GF-D8 (cell line): ENCODE measurements at regions not wholly inside any gene's neighbourhood (a gene's known extent, or its start where the extent isn't known, plus 50 kb on each side); places are given as distances from the start of the nearest gene placed in this dataset.

Experiments
- DNase-seq: peaks from one replicate; lab custom pipeline; 2025; lab: John Stamatoyannopoulos, UW

DNA sequence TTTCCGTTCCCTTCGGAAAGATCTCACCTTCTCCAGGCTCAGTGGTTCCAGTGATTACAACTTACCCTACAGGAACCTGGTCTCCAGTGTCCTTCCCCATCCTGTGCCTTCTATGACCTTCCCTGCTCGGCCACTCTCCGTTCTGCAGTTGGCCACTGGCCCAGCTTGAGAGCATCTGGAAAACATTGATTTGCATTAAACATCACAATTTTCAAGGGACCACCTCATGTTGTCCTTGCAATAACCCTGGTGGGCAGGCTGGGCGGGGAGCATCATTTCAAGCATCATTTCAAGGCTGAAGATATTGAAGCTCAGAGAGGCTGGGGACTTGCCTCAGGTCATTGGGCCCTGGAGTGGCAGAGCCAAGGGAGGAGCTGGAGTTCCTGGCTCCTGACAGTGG lies 177.4 kb downstream of the SEC61B start:
- no peak for DNase-seq

DNA sequence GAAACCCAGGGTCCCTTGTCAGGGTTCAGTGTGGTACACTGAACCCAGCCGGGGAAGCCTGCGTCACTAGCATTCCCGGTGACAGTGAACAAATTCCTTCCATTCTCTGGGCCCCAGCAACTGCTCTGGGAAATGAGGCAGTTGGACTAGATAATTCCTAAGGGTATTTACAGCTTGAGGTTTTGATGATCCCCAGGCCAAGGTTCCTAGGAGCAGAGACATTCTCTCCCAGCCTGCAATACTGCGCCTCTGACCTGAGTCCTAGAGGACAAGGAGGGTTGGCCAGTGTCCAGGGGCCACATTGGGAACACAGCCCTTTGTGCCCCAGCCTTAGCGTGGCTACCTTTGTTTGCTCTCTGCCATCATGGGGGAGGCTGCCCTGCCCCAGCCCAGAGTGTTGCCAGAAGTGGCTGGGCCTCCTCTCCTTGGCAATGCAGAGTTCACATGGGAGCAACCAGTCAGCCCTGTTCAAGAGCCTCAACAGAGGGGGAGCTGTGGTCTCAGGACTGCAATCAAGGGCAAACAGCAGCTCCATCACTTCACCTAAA lies 178.2 kb downstream of the SEC61B start:
- no peak for DNase-seq

DNA sequence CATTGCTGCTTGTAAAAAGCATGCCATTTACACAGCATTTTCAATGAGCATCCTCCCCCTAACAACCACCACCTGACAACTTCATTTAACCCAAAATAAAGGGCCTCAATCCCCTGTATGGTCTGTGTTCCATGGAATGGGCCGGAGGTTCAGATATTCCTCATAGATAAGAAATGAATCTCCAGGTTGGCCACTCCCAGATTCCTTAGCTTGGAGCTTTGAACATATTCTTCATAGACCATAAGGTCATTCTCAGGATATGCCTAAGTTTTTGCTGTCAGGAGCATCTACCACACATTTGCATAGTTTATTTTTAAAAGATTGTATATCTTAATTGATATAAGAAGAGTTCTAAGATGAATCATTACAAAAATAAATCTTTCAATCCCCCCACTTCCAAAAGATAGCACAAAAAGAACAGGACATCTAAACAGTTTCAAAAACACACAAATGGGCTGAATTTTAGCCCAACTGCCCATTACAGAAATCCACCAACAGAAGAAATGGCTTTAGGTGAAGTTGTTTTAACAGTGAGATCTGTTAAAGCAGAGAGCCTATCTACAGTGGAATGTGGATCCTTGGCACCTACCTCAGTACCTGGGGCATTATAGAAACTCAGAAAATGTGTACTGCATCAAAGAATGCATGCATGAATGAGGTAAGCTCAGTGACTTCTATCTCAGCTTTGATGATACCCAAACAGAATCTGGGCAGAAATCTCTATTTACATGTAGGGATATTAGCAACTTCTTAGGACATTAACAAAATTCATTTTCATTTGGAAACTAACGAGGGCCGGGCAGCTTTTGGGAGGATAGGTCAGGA lies 179.8 kb downstream of the SEC61B start:
- no peak for DNase-seq

DNA sequence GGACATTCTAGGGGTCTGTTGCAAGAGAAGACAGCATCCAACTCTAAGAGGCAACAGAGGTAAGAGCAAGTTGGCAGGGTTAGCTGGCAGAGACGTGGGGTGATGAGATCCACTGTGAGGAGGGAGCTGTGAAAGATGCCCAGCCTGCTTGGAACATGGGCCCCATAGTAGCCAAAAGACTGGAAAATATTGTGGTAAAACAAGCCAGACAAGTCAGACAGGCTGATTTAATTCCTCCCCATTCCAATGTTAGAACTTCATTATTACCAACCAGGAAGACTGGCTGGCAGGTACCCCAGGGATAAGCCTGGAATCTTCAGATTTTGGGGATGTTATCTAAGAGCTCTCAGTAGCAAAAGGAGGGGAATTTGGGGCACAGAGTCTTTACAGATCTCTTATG lies 181.3 kb downstream of the SEC61B start:
- no peak for DNase-seq

DNA sequence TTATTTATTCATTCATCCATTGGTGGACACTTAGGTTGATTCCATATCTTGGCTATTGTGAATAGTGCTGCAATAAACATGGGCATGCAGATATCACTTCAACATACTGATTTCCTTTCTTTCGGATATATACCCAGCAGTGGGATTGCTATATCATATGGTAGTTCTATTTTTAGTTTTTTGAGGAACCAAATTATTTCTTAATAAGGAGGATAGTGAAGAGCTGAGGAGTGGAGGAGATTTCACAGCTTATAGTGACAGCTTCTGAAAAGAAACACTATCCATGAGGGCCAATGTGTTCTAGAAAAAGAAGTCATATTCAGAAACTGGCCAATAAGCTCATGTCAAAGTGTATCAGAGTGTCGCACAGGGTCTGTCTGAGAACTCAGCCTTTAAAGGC lies 183.3 kb downstream of the SEC61B start:
- no peak for DNase-seq

DNA sequence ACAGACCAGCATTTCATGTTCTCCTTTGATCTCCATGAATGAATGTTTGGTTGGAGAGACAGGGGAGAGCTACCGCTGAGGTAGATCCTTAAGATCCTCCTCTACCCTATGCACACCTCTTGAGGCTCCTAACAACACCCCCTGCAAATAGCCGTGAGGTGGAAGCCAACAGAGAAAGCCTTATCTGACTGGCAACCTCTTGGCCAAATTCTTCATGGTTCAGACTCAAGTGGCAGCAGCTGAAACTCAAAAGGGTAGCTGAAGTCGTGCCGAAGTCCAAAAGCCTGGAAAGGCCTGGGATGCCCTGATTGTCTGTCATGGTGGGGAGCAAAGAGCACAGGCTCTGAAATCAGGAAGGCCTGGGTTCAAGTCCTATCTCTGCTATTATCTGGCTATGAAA lies 184.9 kb downstream of the SEC61B start:
- no peak for DNase-seq

DNA sequence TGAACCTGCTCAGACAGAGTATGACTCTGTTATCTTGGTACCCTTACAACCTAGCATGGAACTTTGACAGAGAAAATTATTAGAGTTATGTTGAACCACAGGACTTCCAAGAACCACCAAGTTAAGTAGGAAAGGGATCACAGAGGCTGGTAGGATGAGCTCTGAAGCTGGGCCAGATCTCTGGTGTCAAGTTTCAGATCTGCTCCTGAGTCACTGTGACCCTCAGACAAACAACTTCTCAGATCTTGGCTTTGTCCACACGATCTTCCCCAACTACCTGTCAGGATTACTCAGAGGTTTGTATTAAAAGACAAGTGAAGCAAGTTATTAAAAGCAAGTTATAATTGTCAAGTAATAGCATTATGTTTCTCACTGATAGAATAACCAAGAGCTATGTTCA lies 189.0 kb downstream of the SEC61B start:
- DNase-seq = no peak

DNA sequence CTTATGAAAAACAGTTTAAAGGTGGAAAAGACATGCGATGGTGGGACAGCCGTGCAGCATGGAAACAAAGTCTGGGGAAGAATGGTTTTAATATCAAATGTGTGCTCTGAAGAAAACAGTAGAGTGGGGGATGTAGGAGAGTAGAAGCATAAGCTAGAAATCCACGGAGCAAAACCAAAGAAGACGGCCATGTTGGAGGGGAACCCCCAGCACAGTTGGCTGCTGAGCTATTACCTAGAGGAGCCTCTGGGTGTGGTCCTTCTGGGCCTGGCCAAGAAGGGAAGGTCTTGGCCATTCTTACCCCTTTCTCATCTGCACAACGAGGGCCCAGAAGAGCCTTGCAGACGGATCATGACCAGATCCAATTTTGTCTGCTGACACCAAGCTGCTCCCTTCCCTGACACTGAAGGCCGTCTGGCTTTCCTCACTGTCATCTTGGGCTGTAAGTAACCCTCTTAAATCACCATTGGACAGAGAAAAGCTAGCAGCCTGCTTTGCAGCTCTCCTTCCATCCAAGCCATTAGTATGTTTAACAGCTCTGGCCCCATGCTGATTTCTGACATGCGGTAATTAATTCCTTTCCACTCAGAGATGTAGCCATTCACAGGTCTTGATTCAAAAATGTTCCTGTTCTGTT lies 189.5 kb downstream of the SEC61B start:
- no peak for DNase-seq

DNA sequence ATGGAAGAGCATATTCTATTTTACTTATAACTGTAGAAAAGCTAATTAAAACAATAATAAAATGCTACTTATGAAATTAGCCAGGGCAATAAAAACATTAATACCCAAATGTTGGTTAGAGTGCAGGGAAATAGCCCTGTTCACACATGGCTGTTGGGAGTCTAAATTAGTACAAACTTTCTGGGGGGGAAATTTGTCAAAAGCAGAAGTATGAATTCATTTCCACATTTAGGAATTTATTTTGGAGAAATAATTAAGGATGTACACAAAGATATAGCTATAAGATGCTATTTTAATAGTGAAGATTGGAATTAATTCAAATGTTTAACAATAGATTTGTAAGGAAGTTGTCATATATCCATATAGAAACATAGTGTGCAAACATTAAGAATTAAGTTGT lies 190.5 kb downstream of the SEC61B start:
- no peak for DNase-seq

DNA sequence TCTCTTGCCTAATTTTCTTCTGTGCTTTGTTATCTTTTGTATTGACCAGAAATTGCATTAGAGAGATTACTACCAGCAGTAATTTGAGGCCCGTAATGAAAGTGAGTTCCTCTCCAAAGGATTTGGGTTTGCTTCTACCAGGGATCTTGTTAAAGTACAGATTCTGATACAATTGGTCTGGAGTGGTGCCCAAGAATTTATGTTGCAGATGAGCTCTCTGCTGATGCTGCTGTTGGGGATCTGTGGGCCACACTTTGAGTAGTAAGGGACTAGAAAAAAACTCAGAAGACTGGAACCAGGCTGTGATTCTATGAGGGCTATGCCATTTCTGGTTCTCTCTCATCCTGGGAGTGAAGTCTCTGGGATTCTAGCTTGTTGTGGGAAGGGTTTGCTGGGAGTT lies 192.2 kb downstream of the SEC61B start:
- no peak for DNase-seq

DNA sequence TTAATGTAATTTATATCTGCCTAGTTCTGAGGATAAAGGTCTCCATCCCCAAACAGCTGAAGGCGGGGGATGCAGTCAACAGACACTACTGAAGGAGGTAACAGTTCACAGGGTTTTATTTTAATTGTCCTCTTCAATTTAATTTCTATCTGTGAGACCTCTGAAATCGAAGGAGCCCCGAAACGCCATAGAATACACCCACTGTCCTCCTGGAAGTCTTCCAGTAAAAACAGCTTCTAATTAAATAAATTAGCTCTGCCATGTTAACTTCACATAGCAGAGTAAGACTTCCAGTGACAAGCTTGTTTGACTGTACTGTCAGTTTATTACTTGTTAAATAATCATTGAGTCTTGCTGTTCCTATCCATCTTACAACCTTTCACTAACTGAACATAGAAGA lies 193.5 kb downstream of the SEC61B start:
- DNase-seq = no peak

DNA sequence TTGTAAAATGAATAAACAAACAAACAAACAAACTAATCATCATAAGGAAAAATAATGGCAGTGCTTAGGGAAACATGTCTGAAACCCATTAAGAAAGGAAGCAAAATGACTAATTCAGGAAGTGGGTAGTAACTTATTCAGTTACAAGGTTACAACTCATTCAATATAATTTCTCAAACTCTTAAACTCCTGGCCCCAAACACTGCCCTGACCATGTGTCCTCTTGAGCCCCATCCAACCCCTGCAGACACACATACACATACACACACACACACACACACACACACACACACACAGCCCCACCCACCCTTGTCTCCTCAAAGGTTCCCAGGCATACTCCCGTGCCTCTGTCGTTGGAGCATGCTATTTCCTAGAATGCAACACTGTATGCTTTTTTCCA lies 193.9 kb downstream of the SEC61B start:
- no peak for DNase-seq

DNA sequence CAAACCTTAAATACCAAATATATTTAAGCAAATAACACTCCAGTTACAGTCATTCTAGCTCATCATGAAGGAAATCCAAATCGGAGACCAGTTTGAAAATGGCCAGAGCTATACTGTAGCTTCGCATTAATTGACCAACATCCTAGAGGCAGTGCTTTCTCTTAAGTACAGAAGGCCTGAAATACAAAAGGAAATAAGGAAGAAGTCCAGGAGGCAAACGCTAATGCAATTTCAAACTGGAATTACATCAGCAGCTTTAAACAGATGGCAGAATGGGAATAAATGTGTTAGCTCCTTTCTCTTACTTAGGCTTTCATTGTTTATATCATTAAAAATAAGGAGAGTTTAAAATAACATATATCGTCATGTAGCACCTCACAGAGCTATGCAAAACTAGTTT lies 197.0 kb downstream of the SEC61B start:
- DNase-seq = no peak

DNA sequence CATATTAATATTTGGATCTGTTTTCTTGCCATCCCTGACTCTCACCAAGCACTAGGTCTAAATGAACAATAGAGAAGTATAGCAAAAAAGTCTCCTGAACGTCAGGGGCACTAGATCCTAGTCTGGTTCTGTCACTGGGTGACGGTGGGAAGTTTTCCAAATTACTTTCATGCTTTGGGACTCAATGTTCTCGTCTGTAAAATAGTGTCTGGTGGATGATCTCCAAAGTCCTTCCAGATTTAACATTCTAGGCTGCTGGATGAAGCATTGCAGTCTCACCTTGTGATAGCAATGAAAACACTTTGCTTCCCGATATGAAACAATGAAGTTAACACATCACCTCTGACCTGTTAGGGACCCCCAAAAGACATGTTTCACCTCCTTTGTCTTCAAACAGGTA lies 199.3 kb downstream of the SEC61B start:
- DNase-seq = no peak

DNA sequence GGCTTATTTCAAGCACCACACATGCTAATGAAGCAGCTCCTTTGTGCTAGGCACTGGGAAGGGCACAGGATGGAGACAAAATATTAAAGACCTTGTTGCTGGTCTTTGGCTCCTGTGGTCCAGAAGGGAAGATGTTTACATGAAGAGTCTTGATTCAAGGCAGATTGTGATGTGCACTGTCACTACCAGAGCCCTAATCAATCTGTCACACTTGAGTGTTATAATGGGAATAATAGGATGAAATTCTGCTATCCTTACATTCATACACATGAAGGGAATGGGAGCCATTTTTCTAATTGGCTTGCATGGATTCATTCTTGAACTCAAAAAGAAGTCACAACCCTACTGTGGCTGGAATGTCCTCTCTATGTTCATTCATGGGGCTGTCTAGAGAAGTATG lies 203.0 kb downstream of the SEC61B start:
- no peak for DNase-seq

DNA sequence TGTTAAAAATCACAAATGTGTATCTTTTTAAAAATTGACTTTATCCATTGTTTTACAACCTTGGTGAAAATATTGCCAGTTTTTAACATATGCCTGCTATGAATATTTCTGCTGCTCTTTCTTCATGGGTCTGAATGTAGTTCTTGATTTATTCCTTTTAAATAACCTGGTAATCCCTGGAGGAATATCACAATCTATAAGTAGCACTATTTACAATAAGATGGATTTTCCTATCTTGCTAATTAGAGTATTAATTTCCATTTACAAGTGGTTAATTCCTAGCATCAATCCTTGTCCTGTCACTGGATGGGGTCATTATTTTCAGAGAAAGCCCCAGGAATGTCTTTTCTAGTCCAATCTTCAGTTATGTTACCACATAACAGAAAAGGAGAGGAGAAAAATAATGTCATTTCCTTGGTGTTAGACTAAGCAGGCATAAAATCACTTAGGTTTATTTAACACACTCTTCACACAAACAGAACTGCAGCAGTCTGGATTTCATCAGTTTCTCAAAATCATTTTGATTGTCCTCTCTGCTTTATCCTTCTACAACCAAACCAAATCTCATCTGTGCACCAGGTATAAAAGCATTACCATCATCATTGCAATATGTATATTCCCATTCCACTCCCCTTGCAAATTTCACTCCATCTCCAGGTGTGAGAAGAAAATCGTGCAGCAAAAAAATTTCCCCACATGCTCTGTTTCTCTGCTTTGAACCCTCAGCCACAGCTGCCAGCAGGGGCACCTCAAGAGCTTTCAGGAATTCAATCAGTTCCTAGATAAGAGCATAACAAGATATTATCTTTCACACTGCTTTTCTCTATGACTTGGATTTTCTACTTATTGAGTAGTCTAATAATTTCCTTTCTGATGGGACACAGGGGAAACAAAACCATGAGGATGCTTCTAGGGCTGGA lies 204.1 kb downstream of the SEC61B start:
- DNase-seq = no peak

DNA sequence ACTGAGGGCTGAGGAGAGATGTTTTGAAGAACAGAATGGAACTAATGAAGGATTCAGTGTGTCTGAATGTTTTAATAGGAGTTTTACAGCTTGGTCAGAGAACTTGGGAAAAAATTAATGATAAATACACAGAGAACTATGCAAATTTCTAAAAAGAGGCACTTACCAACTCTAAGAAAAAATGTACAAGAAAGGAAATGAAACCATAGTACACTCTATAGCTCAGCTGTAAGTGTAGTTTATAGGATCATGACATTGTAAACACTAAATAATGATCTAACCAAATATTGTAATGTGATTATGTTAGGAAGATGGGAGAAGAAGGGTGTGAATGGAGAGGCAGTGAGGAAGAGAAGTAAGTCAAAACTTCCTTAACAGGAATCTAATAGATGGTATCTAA lies 205.2 kb downstream of the SEC61B start:
- DNase-seq = no peak

DNA sequence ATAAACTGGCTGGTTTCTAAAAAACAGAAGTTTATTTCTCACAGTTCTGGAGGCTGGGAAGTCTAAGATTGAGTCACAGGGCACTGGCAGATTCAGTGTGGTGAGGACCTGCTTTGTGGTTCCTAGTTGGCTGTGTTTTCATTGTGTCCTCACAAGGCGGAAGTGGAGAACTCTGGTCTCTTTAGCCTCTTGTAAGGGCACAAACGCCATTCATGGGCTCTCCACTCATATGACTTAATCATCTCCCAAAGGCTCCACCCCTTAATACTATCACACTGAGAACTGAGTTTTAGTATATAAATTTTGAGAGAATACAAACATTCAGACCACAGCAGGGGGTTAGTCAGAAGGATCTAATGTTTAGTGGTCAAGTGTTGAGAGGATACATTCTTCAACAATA lies 208.2 kb downstream of the SEC61B start:
- DNase-seq = no peak

DNA sequence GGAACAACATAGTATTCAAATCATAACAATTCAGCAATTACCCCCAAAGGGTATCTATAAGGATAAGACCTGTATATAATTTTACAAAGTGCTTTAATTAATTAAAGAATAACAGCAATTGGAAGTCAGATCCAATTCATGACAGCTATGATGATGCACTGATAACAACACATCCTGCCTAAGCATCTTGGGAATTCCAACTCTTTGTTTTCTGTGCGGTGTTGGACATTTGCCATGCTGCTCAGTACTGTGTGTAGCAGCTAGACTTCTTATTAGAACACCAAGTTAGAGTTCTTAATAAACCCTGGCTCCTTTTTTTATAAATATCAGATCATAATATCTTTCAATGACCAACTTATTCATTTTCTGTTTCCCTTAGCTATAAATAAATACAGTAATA lies 209.0 kb downstream of the SEC61B start:
- no peak for DNase-seq

DNA sequence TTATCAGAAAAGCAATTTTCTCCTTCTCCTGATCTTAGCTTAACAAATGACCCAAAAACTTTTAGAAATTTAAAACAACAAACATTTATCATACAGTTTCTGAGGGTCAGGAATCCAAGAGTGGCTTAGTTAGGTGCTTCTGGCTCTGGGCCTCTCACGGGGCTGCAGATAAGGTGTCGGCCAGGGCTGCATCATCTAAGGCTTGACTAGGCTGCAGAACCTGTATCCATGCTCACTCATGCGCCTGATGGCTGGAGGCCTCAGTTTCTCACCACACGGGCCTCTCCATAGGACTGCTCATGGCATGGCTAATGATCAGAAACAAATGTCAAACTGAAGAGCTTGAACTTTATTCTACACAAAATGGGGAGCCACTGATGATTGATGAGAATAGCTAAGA lies 210.0 kb downstream of the SEC61B start:
- DNase-seq = no peak

DNA sequence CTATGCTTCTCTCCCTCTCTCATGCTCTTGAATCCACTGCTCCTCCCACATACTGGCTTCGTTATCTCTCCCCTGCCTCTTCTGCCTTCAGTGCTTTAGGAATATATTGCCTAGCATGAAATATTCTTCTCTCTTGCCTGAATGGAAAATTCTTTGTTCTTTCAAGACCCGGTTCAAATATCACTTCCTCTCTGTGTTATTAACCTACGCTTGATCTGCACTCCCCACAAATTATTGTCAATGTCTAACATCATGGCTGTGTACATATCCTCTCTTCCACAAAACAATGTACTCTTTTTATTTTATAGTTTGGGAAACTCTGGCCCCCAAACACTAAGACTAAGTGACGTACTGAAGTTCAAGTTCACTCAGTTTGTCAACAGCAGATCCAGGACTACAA lies 211.0 kb downstream of the SEC61B start:
- no peak for DNase-seq

DNA sequence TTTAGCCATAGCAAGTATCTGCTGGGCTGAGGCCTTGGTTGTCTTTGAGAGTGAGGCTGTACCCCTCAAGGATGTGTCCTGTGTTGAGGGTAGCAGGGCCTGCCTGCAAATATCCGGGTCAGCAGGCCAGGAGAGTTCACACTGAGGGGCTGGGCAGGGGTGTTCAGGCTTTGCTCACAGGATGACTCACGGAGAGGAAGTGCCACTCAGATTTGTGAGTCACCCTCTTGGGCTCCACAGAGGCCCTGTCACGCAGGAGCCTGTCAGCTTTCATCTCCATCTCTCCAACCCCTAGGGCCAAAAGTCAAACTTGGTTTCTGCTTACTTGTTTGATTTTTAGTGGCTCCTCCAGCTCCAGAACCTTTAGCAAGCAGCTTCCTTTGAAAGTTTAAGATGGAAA lies 211.5 kb downstream of the SEC61B start:
- DNase-seq = no peak

DNA sequence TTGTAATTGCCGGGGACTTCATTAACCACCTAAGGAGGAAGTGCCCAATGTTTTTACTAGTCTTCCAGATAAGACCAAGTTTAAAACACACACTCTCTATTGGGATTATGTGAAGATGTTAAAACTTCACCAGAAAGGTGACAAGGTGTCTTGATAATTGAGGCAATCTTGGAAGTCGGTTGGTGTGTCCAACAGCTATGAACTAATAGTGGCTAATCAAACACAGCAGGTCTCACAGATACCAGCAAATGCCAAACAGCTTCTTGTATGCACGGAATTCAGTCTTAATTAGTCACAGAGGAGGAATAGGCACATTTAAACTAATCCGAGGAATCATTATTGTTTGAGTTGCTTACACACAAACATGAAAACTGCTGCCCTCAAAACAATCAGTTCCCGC lies 214.5 kb downstream of the SEC61B start:
- DNase-seq = no peak
